ENCODE measurements at regions not wholly inside any gene's neighbourhood (a gene's known extent, or its start where the extent isn't known, plus 50 kb on each side); places are given as distances from the start of the nearest gene placed in this dataset.

DNA sequence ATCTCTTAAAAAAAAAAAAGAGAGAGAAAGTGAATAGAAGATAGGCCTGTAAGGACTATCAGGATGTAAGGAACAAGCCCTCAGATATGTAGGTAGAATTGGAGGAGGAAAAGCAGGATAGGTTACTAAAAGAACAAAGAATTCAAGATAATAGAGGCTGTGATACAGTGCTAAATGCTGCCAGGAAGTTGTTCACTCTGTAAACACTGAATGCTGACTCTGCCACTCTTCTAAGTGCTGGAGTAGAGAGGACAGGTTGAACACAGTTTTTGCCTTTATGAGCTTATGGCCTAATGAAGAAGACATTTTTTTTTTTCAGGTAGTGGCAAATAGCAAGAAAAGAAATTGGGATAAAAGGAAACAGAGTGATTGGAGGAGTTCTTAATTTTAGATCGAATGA is 90.6 kb upstream of the ZNF678 start:
- Histone ChIP-seq H3K27ac (no peak overlapping the region), H3K4me2 (no peak overlapping the region), H3K9me3 (ENCODE audit: insufficient read depth, low read depth) (no peaks in the 10 kb centered on the region), H3K27me3 (ENCODE audit: insufficient read depth, low read depth) (peaks cover 18% of the 10 kb centered on the region; the same call in 1 of the 2 replicates), H3F3A (ENCODE audit: insufficient read depth, low read depth) (no peaks in the 10 kb centered on the region), H3K4me1 (replicated peaks; ENCODE audit: insufficient read depth) (no peaks in the 10 kb centered on the region), H3K9me2 (ENCODE audit: insufficient read depth) (no peaks in the 10 kb centered on the region), H3K79me2 (ENCODE audit: low read depth) (no peaks in the 10 kb centered on the region), H3K36me3 (ENCODE audit: low read depth) (no peaks in the 10 kb centered on the region), H2AFZ (no peak overlapping the region), H4K20me1 (ENCODE audit: insufficient read depth) (no peaks in the 10 kb centered on the region), H3K4me3 (no peak overlapping the region)
- TF ChIP-seq, protein P1, sequence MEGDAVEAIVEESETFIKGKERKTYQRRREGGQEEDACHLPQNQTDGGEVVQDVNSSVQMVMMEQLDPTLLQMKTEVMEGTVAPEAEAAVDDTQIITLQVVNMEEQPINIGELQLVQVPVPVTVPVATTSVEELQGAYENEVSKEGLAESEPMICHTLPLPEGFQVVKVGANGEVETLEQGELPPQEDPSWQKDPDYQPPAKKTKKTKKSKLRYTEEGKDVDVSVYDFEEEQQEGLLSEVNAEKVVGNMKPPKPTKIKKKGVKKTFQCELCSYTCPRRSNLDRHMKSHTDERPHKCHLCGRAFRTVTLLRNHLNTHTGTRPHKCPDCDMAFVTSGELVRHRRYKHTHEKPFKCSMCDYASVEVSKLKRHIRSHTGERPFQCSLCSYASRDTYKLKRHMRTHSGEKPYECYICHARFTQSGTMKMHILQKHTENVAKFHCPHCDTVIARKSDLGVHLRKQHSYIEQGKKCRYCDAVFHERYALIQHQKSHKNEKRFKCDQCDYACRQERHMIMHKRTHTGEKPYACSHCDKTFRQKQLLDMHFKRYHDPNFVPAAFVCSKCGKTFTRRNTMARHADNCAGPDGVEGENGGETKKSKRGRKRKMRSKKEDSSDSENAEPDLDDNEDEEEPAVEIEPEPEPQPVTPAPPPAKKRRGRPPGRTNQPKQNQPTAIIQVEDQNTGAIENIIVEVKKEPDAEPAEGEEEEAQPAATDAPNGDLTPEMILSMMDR (conservative IDR thresholded peaks at IDR 0.05), result no peak
- no peak for TF ChIP-seq EZH2 (IDR thresholded peaks at IDR 0.05; ENCODE audit: low read depth)
- CTCF ChIA-PET, result no interaction called here
- POLR2A ChIA-PET (ENCODE audit: unreplicated experiment), result no interaction called here
- no TSS peak for BruUV-seq (replicated peaks)
- no peak for DNase-seq
- intact Hi-C loops (cut with micrococcal nuclease; ENCODE audit: unreplicated experiment), result no loop called here

DNA sequence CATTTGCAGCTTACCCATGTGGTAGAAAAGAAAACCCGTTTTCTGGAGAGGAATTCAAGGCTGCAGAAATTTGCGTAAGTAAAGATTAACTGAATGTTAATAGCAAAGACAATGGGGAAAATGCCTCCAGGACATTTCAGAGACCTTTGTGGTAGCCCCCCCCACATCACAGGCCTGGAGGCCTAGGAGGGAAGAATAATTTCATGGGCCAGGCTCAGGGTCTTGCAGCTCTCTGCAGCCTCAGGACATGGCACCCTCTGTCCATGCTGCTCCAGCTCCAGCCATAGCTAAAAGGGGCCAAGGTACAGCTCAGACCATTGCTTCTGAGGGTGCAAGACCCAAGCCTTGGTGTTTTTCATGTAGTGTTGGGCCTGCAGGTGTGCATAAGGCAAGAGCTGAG is 92.7 kb upstream of the ZNF678 start:
- no peak for DNase-seq
- Histone ChIP-seq H3K9me2 (ENCODE audit: insufficient read depth) (no peaks in the 10 kb centered on the region), H3K4me2 (no peak overlapping the region), H3K27ac (no peak overlapping the region), H4K20me1 (ENCODE audit: insufficient read depth) (no peaks in the 10 kb centered on the region), H2AFZ (no peak overlapping the region), H3K9me3 (ENCODE audit: insufficient read depth, low read depth) (no peaks in the 10 kb centered on the region), H3K36me3 (ENCODE audit: low read depth) (no peaks in the 10 kb centered on the region), H3K4me1 (replicated peaks; ENCODE audit: insufficient read depth) (no peaks in the 10 kb centered on the region), H3F3A (ENCODE audit: insufficient read depth, low read depth) (no peaks in the 10 kb centered on the region), H3K4me3 (no peak overlapping the region), H3K27me3 (ENCODE audit: insufficient read depth, low read depth) (peaks cover 22% of the 10 kb centered on the region), H3K79me2 (ENCODE audit: low read depth) (no peaks in the 10 kb centered on the region)
- no TSS peak for BruUV-seq (replicated peaks)
- ChIA-PET POLR2A (ENCODE audit: unreplicated experiment) (no interaction called here), CTCF (no interaction called here)
- intact Hi-C loops (cut with micrococcal nuclease; ENCODE audit: unreplicated experiment), result no loop called here
- no peak for TF ChIP-seq EZH2 (IDR thresholded peaks at IDR 0.05; ENCODE audit: low read depth)
- TF ChIP-seq, protein P1 (conservative IDR thresholded peaks at IDR 0.05), result no peak

DNA sequence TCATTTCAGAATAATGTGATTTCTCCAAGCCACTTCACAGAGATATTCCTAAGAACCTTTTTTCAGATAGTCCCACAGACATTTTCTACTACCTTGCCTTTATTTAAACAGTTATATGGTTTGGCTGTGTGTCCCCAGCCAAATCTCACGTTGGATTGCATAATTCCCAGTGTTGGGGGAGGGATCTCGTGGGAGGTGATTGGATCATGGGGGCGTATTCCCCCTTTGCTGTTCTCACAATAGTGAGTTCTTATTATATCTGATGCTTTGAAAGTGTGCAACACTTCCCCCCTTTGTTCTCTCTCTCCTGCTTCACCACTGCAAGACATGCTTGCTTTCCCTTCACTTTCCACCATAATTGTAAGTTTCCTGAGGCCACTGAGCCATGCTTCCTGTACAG is 93.6 kb upstream of the ZNF678 start:
- DNase-seq, result no peak
- Histone ChIP-seq H3K79me2 (ENCODE audit: low read depth) (no peaks in the 10 kb centered on the region), H2AFZ (no peak overlapping the region), H3K9me2 (ENCODE audit: insufficient read depth) (no peaks in the 10 kb centered on the region), H4K20me1 (ENCODE audit: insufficient read depth) (no peaks in the 10 kb centered on the region), H3K36me3 (ENCODE audit: low read depth) (no peaks in the 10 kb centered on the region), H3K4me2 (no peak overlapping the region), H3K4me3 (no peak overlapping the region), H3K4me1 (replicated peaks; ENCODE audit: insufficient read depth) (no peaks in the 10 kb centered on the region), H3F3A (ENCODE audit: insufficient read depth, low read depth) (no peaks in the 10 kb centered on the region), H3K9me3 (ENCODE audit: insufficient read depth, low read depth) (no peaks in the 10 kb centered on the region), H3K27me3 (ENCODE audit: insufficient read depth, low read depth) (peaks cover 27% of the 10 kb centered on the region), H3K27ac (no peak overlapping the region)
- TF ChIP-seq, protein P1 (conservative IDR thresholded peaks at IDR 0.05), result no peak
- no peak for TF ChIP-seq EZH2 (IDR thresholded peaks at IDR 0.05; ENCODE audit: low read depth)
- intact Hi-C loops (cut with micrococcal nuclease; ENCODE audit: unreplicated experiment), result no loop called here
- no TSS peak for BruUV-seq (replicated peaks)
- ChIA-PET POLR2A (ENCODE audit: unreplicated experiment) (no interaction called here), CTCF (no interaction called here)
